ENCODE measurements at regions not wholly inside any gene's neighbourhood (a gene's known extent, or its start where the extent isn't known, plus 50 kb on each side); places are given as distances from the start of the nearest gene placed in this dataset.

DNA sequence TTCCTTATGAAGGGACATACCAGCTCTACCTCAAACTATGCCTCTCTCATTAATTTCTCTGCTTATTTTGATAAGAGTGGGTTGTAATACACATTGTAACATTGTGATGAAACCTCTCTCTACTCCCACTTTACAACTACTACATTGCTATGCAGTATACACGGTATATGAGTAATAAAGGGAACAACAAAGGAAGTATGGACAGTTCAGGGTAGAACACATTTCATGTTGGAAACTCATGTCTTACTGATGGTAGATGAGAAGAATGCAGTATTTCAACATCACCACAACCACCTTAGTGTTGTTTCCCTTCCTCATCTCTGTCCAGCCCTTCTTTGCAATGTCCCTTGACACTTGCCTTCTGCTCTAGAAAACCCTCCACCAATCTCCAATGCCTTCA is 515.9 kb upstream of the CELF4 start:
- TF ChIP-seq, protein P1, sequence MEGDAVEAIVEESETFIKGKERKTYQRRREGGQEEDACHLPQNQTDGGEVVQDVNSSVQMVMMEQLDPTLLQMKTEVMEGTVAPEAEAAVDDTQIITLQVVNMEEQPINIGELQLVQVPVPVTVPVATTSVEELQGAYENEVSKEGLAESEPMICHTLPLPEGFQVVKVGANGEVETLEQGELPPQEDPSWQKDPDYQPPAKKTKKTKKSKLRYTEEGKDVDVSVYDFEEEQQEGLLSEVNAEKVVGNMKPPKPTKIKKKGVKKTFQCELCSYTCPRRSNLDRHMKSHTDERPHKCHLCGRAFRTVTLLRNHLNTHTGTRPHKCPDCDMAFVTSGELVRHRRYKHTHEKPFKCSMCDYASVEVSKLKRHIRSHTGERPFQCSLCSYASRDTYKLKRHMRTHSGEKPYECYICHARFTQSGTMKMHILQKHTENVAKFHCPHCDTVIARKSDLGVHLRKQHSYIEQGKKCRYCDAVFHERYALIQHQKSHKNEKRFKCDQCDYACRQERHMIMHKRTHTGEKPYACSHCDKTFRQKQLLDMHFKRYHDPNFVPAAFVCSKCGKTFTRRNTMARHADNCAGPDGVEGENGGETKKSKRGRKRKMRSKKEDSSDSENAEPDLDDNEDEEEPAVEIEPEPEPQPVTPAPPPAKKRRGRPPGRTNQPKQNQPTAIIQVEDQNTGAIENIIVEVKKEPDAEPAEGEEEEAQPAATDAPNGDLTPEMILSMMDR (IDR thresholded peaks at IDR 0.05): no peak
- TF ChIP-seq POLR2A (IDR thresholded peaks at IDR 0.05): no peak
